Small intestine (tissue), 7 donors: ENCODE measurements at regions not wholly inside any gene's neighbourhood (a gene's known extent, or its start where the extent isn't known, plus 50 kb on each side); places are given as distances from the start of the nearest gene placed in this dataset.

Source experiments
- DNase-seq, 2 donors: peaks; one replicate each; pipeline versions ENCODE4 v3.0.0 to v3.0.0-alpha.2; 2013
- FAIRE-seq: peaks from 2 replicates; lab custom pipeline; 2012; peaks lifted over from hg19 to GRCh38; lab: Jason Lieb, UNC
- H3K27ac ChIP-seq, 3 donors: one replicate each; pipeline ENCODE4 v1.5.1; 2013; ENCODE audit warnings: low read length in 2 of 3, mild to moderate bottlenecking in 2 of 3, control low read depth in 1 of 3, inconsistent platforms in 1 of 3, low read depth in 1 of 3, moderate library complexity in 1 of 3
- H3K27me3 ChIP-seq, 3 donors: one replicate each; pipeline ENCODE4 v1.6.1; 2013; ENCODE audit warnings: low read length in 3 of 3, inconsistent platforms in 1 of 3; ENCODE audit not compliant: control insufficient read depth in 3 of 3, insufficient read depth in 3 of 3
- H3K36me3 ChIP-seq, 3 donors: one replicate each; pipeline ENCODE4 v1.6.1; 2013; ENCODE audit warnings: low read length in 3 of 3, inconsistent platforms in 1 of 3, low read depth in 1 of 3, mild to moderate bottlenecking in 1 of 3, moderate library complexity in 1 of 3; ENCODE audit not compliant: control insufficient read depth in 3 of 3, insufficient read depth in 2 of 3
- H3K4me1 ChIP-seq, 3 donors: one replicate each; pipeline ENCODE4 v1.6.1; 2013; ENCODE audit warnings: low read length in 2 of 3, inconsistent platforms in 1 of 3, low read depth in 1 of 3, mild to moderate bottlenecking in 1 of 3, moderate library complexity in 1 of 3; ENCODE audit not compliant: control insufficient read depth in 3 of 3, insufficient read depth in 2 of 3
- H3K4me3 ChIP-seq, 3 donors: one replicate each; pipeline ENCODE4 v1.5.1; 2013; ENCODE audit warnings: low read length in 3 of 3, control low read depth in 1 of 3, inconsistent platforms in 1 of 3, low read depth in 1 of 3, mild to moderate bottlenecking in 1 of 3, moderate library complexity in 1 of 3
- H3K9me3 ChIP-seq, 2 donors: one replicate each; pipeline ENCODE4 v1.6.1; 2013; ENCODE audit warnings: low read depth in 1 of 2, low read length in 1 of 2; ENCODE audit not compliant: control insufficient read depth in 2 of 2, insufficient read depth in 1 of 2
- WGBS, 3 donors: extraction: QIAGEN DNeasy Blood & Tissue Kit; methylation state at CpG; one replicate each; pipeline ENCODE4 v1.1.7; 2013; 5-methylcytosine and 5-hydroxymethylcytosine counted together
- donor health status: healthy with polysubstance abuse.
- donor health status: control.
- donor health status: control.
- donor health status: Bipolar disorder and iron deficiency.
- donor health status: healthy.

DNA sequence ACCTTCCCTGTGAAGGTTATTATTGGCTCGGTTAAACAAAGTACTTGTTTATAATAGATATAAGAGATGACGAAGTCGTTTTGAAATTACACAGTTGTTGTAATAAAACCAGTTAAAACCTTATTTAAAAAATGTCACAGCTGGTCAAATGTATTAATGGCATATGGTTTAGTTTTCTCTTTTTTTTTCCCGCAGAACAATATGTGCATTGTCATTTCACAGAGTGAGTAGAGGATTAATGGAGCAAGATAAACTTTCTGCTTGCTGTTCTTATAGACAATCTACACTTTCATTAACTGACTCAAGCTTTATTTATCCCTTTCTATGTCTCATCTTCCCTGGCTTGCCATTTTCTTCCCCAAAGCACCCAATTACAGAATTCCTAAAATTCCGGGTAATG lies 404.3 kb upstream of the NPVF start:
- Histone ChIP-seq H3K4me1 (no peaks in the 10 kb centered on the region), H3K36me3 (no peaks in the 10 kb centered on the region), H3K4me3 (no peak overlapping the region), H3K27ac (no peak overlapping the region), H3K27me3 (no peaks in the 10 kb centered on the region), H3K9me3 (no peaks in the 10 kb centered on the region)
- no peak for FAIRE-seq
- WGBS, 3 donors = 32 to 52% (median 37%) methylated on average over 5 of the region's 5 CpGs
- DNase-seq = no peak

GRCh38 chr7:25633426-25634036 lies 405.2 kb upstream of the NPVF start:
- DNase-seq (no peak), FAIRE-seq (no peak)
- H3K4me3 ChIP-seq = no peak overlapping the region
- no peaks in the 10 kb centered on the region for H3K36me3 ChIP-seq
- 73 to 82% (median 77%) methylated on average over 3 of the region's 3 CpGs for WGBS, 3 donors
- H3K4me1 ChIP-seq = no peaks in the 10 kb centered on the region
- H3K27me3 ChIP-seq = no peaks in the 10 kb centered on the region
- no peaks in the 10 kb centered on the region for H3K9me3 ChIP-seq
- no peak overlapping the region for H3K27ac ChIP-seq

DNA sequence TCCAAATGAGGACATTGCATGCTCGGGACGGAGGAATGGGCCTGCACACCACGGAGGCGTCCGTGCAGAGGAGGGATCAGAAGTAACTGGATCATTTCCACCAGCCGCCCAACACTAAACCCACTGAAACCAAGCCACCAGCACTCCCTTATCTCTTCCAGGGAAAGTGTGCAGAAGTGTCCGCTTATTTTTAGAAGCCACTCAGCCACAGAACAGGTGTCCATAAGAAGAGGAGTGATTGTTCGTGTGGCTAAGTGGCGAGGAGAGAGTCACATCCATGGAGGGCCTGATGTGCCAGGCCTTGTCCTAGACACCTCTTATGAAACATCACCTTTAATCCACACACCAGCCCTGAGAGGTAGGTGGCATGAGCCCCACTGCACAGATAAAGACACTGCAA lies 407.9 kb upstream of the NPVF start:
- FAIRE-seq = no peak
- no peak for DNase-seq
- H3K9me3 ChIP-seq = peaks cover 0 to 2% of the 10 kb centered on the region in 2 donors
- H3K36me3 ChIP-seq = no peaks in the 10 kb centered on the region
- WGBS, 3 donors = 88 to 96% (median 89%) methylated on average over 9 of the region's 9 CpGs
- H3K4me3 ChIP-seq = no peak overlapping the region
- H3K4me1 ChIP-seq = no peaks in the 10 kb centered on the region
- peak overlapping the region in 1 of 3 donors; percentile 21 for H3K27ac ChIP-seq
- no peaks in the 10 kb centered on the region for H3K27me3 ChIP-seq

GRCh38 chr7:25636871-25637283 lies 408.6 kb upstream of the NPVF start:
- FAIRE-seq = no peak
- peak in 1 of 2 donors; percentile 29 for DNase-seq

GRCh38 chr7:25638068-25638467 lies 409.8 kb upstream of the NPVF start:
- FAIRE-seq = no peak
- Histone ChIP-seq H3K36me3 (no peaks in the 10 kb centered on the region), H3K9me3 (peaks cover 0 to 2% of the 10 kb centered on the region in 2 donors), H3K4me1 (no peaks in the 10 kb centered on the region), H3K27me3 (no peaks in the 10 kb centered on the region), H3K4me3 (no peak overlapping the region), H3K27ac (no peak overlapping the region)
- DNase-seq = no peak

More at GRCh38 chr7:25636871-25637283, 408.6 kb upstream of the NPVF start:
- no peaks in the 10 kb centered on the region for H3K27me3 ChIP-seq
- peaks cover 0 to 2% of the 10 kb centered on the region in 2 donors for H3K9me3 ChIP-seq
- H3K4me3 ChIP-seq = no peak overlapping the region
- H3K4me1 ChIP-seq = no peaks in the 10 kb centered on the region
- WGBS, 3 donors = 41 to 65% (median 54%) methylated on average over 4 of the region's 4 CpGs
- peak overlapping the region in 1 of 3 donors; percentile 28 for H3K27ac ChIP-seq
- H3K36me3 ChIP-seq = no peaks in the 10 kb centered on the region

DNA sequence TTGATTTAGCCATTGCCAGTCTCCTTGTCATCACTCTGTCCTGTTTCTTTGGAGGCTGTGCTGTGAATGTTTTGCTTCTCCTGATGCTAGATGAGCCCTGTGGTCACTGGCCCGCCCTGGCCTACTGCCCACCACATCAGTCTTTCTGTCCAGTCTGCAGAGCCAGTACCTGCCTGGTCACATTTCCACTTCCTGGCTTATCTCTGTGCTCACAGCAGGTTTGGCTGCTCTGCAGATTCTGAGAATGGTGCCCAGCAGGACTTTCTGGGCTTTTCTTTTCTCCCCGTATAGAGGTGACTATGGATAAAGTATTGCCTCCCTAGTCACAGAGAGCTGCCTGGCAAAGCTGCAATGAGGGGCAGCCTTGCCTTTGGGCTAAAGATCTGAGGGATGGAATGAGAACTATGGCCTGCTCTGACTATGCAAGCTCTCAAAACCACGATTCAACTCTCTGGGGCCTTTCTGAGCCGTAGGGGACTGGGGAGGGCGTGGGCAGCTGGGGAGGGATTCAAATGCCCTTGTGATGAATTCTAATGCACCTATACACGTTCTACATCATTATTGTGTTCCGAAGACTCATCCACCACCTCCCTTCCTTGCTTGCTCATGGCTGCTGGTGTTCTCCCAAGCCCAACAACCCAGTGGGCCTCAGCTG lies 410.4 kb upstream of the NPVF start:
- FAIRE-seq (no peak), DNase-seq (no peak)
- Histone ChIP-seq H3K27ac (no peak overlapping the region), H3K27me3 (no peaks in the 10 kb centered on the region), H3K4me3 (no peak overlapping the region), H3K36me3 (no peaks in the 10 kb centered on the region), H3K4me1 (no peaks in the 10 kb centered on the region), H3K9me3 (peaks cover 0 to 2% of the 10 kb centered on the region in 2 donors)
- WGBS, 3 donors = 78 to 91% (median 83%) methylated on average over 7 of the region's 7 CpGs

DNA sequence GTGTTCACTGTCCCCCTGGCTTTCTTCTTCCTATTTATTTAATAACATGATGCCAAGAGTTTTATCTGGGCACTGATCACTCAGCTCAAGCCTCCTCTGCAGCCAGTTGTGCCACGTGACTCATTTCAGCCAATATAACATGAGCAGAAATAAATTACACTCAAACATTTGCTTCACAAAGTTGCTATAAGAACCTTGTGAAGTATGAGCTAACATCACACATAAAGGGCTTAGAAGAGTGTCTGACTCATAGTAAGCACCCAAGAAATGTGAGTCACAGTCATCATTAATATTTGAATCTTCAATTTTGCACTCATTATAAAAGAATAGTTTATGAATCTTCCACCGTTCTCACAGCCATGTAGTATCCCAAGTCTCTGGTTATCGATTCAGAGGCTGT lies 414.6 kb upstream of the NPVF start:
- no peak overlapping the region for H3K4me3 ChIP-seq
- H3K4me1 ChIP-seq = no peaks in the 10 kb centered on the region
- peaks cover 0 to 2% of the 10 kb centered on the region in 2 donors for H3K9me3 ChIP-seq
- WGBS, 3 donors = 79 to 88% (median 86%) methylated on average over 3 of the region's 3 CpGs
- no peaks in the 10 kb centered on the region for H3K36me3 ChIP-seq
- DNase-seq (no peak), FAIRE-seq (no peak)
- no peaks in the 10 kb centered on the region for H3K27me3 ChIP-seq
- H3K27ac ChIP-seq = no peak overlapping the region

GRCh38 chr7:25643286-25643685 lies 415.0 kb upstream of the NPVF start:
- H3K27ac ChIP-seq = no peak overlapping the region
- no peaks in the 10 kb centered on the region for H3K36me3 ChIP-seq
- 84 to 92% (median 89%) methylated on average over 5 of the region's 5 CpGs for WGBS, 3 donors
- no peak overlapping the region for H3K4me3 ChIP-seq
- no peak for FAIRE-seq
- DNase-seq = no peak
- no peaks in the 10 kb centered on the region for H3K27me3 ChIP-seq
- H3K9me3 ChIP-seq = peaks cover 0 to 2% of the 10 kb centered on the region in 2 donors
- no peaks in the 10 kb centered on the region for H3K4me1 ChIP-seq
